ENCODE measurements at regions not wholly inside any gene's neighbourhood (a gene's known extent, or its start where the extent isn't known, plus 50 kb on each side); places are given as distances from the start of the nearest gene placed in this dataset.
"Not testable (repeated sequence)": the region's sequence is repeated elsewhere in the genome, so short reads cannot be mapped to it uniquely, and the experiment has no call there.

DNA sequence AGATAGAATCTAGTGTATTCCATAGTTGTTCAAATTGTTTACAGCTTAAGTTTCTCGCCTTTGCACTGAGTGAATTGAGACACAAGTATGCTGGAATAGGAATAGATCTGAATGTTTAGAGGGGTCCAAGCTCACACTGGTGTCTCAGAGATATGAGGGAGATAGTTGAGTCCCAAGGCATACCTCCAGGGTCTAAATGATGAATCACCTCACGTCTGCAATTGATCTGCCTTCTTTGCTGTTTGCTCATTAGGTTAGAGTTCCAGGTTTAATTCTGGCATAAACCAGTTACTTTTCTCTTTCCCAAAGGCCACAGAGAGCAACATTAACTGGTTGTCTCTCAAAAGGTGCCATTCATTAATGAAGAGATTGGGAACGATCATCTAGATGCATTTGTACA, 106.3 kb upstream of the MME start:
- DNase-seq: no peak

DNA sequence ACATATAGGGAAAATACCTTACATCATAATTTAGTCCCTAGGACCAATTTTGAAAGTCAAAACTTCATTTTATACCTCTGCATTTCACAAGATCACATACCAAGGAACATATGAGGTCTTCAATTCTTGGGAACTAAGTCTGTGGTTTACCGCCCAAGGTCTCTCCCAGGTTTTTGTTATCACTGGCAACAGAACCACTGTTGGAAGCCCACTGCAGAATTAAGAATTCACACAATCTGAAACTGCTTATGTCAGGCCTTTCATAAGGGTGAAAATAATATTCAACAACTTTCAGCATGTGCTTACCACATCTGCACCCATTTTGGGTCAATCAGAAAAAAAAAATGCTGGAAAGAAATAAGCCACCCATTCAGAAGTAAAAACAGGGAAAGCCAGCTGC, 107.2 kb upstream of the MME start:
- DNase-seq: no peak

DNA sequence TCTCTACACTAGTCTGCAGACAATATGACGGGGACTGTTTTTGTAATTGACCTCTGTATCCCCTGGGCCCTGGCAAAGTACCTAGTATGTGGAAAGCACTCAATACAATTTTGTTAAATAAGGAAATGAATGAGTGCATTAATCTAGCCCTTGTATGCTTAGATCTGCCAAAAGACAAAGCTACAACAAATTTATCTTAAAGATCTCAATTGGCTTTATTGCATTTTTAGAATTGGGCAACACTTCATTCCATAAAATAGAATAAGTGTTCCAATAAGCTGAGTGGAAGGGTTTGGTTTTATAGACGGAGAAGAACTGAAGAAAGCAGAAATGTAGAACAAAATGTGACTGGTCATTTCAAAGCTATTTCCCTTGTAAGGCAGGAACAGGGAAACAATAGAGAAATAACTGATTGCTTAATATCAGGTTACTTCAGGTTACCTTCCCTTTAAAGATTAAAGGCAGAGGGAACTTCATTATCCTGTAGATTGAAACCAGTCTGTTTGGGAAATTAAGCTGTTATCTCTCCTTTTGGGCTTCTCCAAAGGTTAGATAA, 108.3 kb upstream of the MME start:
- peak; percentile 6 to 47 (median 37) for DNase-seq

DNA sequence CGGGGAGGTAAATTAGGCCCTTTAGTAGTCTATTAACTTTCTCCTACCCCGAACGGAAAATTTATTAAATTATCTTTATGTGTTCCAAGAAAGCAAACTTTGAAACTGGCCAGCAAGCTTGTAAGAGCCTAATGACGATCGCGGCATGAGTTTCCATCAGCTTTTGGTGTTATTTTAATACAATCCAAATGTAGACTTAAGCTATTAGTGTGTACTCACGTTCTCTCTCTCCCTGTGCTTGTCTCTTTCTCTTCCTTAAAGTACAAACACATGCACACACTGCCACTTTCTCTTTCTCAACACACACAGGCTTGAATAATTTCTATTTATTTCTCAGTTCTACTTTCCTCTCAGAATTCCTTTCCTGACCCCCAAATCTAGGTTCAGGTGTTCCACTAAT, 108.8 kb upstream of the MME start:
- DNase-seq: peak in 2 of 3 donors; percentile 13 to 22

DNA sequence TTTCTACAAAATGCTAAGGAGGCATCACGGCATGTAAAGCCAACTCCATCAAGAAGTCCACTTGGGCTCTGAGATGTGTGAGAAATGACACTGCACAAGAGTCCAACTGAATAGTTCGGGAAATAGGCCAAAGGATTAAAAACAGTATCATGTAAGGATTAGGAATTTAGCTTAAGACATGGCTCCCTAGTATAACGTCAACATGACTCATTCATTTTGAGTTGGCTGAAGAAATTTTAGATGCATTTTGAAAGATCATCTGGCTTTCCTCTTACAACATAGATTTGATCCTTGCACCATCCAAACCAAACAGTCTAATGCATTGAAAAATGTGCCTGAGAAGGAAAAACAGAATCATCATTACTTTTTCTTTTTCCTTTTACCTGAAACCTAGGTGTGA, 109.3 kb upstream of the MME start:
- DNase-seq: peak; percentile 39 to 77 (median 76)

DNA sequence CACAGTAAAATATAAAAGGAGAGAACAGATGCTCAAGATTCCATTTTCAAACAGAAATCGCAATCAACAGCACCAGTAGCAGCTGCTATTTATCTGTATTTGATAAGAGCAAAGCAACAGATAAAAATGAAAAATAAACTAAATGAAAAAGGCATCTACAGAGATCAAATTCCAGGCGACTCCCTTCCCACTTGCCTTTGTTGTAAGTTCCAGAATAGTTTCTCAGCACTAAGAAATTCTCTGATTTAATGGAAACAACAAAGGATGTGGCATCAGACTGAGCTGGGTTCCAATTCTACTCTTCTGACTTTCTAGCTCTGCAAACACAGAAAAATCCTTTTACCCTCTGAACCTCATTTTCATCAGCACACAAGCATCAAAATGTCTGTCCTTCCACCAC, 110.8 kb upstream of the MME start:
- no peak for DNase-seq

DNA sequence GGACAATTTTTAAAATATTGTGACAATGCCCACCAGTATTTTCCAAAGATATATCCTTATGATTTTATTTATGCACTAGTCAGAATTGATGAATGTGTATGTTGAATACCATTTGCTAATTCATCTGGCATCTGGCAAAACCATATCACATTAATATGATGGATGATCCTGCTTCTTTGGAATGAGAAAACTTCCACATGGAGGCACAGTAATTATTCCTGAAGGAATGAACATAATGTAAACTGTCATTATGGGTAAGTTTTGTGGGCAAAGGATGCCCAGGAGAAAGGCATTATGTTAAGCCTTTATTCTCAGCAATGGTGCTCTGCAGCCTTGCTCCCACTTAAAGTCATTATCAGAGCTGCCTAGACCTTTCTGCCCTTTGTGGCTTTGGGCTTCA, 113.0 kb upstream of the MME start:
- no peak for DNase-seq

DNA sequence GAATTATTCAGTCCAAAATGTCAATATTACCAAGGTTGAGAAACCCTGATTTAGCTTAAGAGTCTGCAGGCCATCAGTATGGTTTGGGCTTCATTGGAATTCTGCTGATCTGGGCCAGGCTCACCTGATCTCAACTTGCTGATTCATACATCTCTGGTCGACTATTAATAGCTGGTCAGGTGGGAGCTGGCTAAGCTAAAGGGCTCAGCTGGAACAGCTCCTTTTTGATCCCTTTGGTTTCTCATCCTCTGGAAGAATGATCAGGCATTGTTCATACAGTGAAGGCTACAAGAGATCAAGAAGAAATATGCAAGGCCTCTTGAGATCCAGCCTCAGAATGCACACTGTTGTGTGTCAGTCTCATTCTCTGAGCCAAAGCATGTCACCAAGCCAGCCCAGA, 123.3 kb upstream of the MME start:
- no peak for DNase-seq

DNA sequence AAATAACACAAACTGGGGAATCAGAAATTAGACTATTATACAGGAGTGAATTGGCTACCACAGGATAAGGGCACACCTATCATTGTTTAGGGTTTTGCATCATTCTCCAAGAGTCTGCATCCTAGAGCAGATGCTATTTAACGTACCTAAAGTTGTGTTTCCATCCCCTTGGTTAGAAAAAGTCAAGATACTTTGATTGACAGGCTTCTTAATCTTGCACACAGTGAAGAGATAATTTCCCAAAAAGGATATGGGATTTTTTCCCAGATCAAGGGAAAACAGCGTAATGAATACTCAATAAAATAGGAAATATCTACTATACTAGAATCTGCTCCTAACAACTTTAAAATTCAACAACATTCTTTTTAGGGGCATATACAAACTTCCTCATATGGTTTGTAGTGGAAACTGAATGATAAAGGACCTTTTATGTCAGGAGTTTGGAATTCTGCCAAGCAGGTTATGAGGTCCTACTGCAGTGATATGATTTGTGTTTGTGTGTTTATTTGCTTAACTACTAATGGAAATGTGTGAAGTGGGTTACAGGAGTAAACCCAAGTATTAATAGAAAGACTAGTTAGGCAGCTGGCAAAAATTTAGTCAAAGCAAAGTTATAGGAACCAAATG, 124.1 kb upstream of the MME start:
- DNase-seq: no peak

DNA sequence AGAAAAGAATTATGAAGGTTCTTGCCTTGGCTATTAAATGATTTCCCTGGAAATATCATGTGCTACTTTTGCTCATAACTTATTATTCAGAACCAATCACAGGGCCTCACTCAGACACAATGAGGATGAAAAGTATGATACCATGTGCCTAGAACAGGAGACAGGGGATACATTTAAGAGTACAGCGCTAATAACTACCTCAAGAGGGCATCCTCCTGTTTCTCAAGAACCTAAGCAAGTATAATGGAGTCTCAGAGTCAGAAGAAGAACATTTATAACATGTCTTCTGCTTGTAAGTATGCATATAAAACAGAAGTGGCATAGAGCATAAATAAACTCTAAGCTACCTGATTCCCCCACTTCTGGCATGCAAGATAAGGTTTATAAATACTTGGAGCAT, 125.4 kb upstream of the MME start:
- DNase-seq: peak; percentile 51 to 69 (median 59)

DNA sequence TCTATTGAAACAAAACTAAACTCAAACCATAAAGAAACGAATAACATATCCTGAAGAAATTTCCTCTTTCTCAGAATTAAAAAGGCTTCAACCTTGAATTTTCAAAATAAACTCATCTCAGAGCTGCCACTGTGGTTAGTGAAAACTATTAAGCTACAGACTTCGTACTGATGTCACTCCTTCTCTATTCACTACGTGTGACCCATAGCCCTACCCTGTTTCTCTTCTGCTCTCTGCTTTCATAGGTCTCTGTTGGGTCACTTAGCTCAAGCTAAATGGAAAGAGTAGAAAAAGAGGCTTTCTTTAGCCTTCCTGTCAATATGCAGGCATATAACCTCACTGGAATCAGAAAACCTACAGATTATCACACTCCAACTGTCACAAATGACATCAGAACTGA, 126.6 kb upstream of the MME start:
- no peak for DNase-seq

DNA sequence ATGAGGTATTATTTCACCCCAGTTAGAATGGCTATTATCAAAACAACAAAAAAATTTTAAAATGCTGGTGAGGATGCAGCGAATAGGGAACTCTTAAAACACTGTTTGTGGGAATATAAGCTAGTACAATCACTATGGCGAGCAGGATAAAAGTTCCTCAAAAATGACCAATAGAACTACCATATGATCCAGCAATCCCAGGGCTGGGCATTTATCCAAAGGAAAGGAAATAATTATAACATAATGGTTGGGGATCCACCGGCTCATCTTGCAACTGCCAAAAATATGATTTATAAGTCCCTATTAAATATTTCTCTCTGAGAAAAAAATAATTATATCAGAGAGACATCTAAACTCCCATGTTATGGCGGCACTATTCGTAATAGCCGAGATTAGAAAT, 127.6 kb upstream of the MME start:
- DNase-seq: no peak

DNA sequence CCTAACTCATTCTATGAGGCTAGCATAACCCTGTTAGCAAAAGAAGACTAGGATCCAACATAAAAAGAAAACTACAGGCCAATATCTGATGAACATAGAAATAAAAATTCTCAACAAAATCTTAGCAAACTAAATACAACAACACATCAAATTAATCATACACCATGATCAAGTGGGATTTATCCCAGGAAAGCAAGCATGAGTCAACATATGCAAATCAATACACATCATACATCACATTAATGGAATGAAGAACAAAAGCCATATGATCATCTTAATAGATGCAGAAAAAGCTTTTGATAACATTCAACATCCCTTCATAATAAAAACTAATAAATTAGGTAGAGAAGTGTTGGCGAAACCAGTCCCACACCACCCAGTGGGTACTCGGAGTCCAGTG, 136.1 kb upstream of the MME start:
- DNase-seq: no peak

DNA sequence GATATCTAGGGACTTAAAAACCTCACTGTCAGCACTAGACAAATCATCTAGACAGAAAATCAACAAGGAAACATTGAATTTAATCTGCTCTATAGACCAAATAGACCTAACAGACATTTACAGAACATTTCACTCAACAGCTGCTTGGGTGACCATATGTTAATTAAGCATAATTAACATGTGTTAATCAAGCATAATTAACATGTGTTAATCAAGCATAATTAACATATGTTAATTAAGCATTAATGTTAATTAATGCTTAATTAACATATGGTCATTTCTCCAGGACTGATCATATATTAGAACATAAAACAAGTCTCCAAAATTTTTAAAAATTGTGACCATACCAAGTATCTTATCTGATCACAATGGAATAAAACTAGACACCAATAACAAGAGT, 137.3 kb upstream of the MME start:
- DNase-seq: no peak

DNA sequence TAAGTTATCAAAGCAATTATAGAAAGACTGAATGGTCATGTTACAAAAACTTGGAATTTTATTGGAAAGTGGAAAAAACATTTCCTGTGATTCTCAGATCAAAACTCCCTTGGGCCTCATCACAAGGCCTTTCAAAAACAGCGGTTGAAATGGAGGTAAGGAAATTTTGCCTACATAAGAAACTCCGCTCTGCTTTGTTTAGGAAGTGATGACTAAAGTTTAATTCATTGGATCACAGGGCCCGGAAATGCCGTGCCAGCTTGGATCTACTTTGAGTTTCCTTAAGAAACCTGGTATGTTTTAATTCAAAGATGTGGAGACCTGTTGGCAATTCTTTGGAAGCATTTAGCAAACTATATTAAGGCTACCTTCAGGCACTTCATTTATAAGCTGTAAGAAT, 143.9 kb upstream of the MME start:
- no peak for DNase-seq

DNA sequence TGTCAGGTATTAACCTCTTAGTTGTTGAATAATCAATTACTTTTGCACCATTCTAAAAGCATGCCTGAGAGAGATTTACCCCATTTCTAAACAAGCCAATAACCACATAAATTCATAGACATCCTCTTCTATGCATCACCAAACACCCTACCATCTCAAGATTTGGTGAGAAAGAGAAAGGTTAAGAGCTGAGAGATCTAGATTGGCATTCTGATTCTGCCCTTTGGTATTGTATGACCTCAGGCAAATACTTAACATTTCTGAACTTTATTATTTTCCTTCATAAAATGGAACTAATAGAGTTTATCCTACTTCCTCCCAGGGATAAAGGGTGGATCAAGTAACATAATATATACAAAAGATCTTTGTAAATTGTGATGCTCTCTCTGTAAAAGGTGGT, 146.5 kb upstream of the MME start:
- no peak for DNase-seq

DNA sequence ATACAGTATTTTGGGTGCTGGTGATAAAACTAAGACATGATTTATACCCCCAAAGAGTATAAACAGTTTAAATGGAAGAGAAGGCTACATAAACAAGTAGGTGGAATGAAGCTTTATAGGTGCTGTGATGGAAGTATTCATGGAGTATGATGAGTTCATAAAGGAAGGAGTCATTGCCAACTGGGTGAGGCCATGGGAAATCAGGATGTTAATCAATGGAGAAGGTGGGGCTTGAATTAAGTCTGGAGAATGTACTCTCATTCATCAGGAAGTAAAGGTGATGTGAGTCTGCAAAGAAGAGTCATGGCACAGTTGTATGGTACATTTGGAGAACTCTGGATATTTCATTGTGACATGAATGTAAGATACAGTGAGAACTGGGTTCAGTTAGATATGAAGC, 147.5 kb upstream of the MME start:
- no peak for DNase-seq

DNA sequence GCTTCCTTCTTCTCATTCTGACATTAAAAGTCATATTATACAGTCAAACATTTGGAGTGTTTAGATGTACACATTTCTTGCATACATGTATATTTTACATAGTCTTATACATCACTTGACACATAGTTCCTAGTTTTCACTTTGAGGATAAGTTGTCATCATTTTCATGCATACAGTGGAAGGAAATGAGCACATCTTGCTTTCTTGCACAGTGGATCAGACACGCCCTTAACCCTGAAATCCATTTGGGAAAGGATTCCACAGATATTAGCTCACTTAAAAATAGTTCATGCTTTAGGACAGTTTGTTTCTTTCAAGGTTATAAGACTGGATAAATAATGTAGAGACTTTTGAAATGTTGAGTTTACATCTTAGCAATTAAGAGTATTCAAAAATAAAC, 148.6 kb upstream of the MME start:
- DNase-seq: no peak

DNA sequence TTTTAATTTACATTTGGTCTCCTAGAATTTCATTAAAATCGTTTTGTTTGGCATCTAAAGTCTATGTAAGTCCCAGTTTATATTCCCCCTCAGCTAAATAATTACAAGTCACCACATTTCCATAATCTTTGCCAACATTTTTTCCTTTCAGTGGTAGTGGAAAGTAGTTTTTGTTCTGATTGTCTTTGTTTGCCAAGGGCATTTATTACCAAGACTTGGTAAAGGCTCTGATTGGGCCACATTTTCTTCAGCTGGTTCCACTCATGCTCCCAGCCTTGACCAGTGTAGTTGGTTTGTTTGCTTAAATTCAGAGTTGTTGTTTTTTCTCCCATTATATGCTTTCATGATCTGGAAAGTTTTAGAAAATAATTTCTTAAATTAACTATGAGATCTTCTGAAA, 153.4 kb upstream of the MME start:
- no peak for DNase-seq

DNA sequence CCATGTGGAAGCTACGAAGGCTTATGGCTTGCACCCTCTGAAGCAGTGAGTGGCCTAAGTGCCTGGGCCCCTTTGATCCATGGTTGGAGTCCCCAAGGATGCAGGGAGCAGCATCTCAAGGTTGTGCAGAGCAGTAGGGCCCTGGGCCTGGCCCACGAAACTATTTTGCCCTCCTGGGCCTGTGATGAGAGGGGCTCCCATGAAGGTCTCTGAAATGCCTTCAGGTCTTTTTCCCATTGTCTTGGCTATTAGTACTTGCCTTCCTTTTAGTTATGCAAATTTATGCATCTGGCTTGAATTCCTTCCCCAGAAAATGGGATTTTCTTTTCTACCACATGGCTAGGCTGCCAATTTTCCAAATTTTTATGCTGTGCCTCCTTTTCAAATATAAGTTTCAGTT, 158.8 kb upstream of the MME start:
- no peak for DNase-seq

DNA sequence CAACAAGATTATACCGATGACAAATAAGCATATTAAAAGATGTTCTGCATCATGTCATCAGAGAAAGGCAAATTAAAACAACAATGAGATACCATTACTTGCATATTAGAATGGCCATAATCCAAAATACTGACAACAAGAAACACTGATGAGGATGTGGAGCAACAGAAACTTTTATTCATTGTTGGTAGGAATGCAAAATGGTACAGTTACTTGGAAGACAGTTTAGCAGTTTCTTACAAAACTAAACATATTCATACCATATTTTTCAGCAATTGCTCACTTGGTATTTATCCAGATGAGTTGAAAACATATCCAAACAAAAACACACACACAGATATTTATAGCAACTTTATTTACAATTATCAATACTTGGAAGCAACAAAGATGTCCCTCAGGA, 160.9 kb upstream of the MME start:
- DNase-seq: no peak

DNA sequence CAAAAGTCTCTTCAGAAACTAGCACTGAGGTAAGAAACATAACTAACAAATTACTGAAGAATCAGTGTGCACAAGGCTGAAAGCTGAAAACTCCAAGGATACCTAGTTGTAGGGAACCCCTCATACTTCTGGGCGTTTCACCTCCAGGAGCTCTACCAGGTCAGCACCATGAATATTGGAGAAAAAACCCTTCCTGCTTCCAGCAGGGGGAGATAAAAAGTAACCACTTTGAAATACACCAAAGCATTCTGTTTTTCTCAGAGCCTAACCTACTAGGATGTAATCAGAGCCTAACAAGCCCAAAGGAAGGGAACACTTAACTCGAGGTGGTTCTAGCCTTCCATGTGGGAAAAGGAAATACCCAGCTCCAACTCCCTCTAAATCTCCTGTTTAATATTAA, 175.8 kb upstream of the MME start:
- peak in 2 of 3 donors; percentile 13 to 31 for DNase-seq

DNA sequence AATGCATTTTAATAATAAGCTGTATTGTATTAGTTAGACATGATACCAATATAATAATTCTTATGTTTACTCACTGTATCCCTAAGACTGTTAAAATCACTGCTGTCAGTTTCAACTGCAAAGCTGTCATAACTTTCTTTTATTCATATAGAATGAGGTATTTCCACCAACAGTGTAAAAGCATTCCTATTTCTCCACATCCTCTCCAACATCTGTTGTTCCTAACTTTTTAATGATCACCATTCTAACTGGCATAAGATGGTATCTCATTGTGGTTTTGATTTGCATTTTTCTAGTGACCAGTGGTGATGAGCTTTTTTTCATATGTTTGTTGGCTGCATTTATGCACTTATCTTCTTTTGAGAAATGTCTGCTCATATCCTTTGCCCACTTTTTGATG, 177.6 kb upstream of the MME start:
- DNase-seq: not testable (repeated sequence)

DNA sequence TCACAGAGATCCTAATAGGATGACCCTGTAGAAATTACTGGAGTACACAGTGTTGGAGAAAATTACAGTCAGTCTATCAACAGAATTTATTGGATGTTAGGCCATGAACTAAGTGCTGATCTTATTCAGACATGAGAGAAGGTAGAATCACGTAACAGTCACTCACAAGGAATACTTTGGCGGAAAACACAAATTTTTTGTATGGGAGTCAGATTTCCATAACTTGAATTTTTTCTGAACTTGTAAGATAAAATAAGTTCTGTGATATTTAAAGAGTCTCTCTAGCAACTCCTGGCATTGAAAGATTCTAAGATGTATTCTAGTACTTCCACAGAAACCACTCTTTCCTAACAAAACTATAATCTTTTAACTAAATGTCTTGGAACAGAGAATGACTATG, 178.8 kb upstream of the MME start:
- no peak for DNase-seq

DNA sequence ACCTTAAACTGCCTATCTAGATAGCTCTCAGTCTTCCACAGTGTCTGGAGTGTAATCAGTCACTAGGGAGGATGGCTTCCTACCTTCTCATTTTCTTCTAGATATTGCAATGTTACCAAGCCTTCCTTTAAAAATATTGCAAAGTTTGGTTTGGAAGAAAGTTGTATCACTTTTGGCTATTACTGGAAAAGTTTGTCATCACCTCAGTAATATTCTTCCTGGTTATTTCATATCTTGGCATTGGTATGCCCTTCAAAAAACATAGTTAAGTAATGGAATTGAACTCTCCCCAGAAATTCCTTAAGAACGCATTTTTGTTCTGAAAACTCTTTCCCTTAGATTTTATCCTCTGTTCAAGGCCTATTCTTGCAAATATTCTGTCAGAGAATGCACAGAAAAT, 179.3 kb upstream of the MME start:
- DNase-seq: no peak

DNA sequence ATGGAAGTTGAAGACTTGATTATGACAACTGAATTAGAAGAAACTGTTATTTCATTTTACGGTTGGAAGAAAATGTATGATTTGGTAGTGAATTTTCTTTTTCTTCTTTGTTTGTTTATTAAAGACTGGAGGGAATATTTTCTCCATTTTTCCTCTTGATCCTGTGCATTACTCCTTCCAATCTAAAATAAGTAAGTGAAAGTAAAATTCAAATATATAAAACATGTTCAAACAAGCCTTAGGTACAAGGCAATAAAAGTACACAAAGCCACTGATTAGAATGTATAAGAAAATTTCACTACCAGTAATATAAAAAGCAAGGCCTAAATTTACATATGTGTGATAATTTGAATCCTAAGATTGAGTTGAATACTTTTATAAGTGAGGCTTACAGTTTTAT, 181.2 kb upstream of the MME start:
- no peak for DNase-seq

All from suppressor macrophage treated with lipopolysaccharide for 1 hour (primary cell).